ENCODE measurements at regions not wholly inside any gene's neighbourhood (a gene's known extent, or its start where the extent isn't known, plus 50 kb on each side); places are given as distances from the start of the nearest gene placed in this dataset.

- no peak for TF ChIP-seq GATA2 (IDR thresholded peaks at IDR 0.05; ENCODE audit: low read depth, low read length)
- TF ChIP-seq GATA3 (IDR thresholded peaks at IDR 0.05; ENCODE audit: low read depth, low read length), result no peak
Measured at GRCh38 chr13:105952973-105953290, 582.5 kb downstream of the EFNB2 start.

All from SH-SY5Y (cell line).